ENCODE measurements at regions not wholly inside any gene's neighbourhood (a gene's known extent, or its start where the extent isn't known, plus 50 kb on each side); places are given as distances from the start of the nearest gene placed in this dataset.

DNA sequence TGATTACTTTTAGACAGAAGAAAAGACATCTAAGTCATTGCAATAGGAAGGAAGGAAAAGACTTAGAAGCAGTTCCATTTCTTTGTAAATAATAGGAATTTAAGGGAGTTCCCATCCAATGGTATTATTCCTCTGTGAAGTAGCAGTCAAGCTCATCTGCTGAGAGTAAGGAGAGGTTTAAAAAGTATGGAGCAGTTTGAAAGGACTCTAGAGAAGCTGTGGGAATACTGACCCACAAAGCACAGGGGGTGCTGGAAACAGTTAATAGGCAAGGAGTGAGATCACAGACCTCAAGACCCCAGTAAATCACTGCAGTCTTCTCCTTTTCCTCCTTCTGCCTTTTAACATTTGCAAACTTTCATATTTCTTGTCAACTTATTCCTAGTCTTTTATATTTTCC is 428.5 kb downstream of the ADAMTS20 start:
- in situ Hi-C loops (cut with HindIII; ENCODE audit: low sequenced_read_pairs), result no loop called here

DNA sequence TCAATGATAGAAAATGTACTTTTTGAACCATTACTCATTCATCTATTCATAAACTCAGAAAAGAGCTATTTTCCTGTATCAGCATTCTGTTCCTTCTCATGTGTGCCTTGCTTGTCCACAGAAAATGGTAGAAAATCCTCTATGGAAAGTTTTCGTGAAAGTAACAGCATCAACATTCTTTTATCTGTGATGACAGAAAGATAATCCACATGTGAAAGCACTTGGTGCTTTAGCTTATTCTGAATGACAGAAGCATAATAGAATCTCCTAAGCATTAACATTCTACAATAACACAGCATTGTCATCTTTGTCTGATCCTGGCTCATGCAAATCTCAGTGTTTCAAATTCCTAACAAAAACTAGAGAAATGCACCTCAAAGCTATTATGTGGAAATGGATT is 431.9 kb downstream of the ADAMTS20 start:
- in situ Hi-C loops (cut with HindIII; ENCODE audit: low sequenced_read_pairs), result no loop called here

DNA sequence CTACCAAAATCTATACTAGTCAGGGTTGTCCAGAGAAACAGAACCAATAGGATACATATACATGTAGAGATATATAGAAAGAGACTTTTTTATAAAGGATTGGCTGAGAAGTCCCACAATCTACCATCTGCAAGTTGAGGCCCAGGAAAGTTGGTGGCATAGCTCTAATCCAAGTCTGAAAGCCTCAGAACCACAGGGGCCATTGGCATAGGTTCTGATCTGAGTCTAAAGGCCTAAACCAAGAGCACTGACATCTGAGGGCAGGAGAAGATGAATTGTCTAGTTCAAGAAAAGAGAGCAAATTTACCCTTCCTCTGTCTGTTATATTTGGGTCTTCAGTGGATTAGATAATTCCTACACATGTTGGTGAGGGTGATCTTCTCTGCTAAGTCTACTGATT is 433.1 kb downstream of the ADAMTS20 start:
- in situ Hi-C loops (cut with HindIII; ENCODE audit: low sequenced_read_pairs), result no loop called here

DNA sequence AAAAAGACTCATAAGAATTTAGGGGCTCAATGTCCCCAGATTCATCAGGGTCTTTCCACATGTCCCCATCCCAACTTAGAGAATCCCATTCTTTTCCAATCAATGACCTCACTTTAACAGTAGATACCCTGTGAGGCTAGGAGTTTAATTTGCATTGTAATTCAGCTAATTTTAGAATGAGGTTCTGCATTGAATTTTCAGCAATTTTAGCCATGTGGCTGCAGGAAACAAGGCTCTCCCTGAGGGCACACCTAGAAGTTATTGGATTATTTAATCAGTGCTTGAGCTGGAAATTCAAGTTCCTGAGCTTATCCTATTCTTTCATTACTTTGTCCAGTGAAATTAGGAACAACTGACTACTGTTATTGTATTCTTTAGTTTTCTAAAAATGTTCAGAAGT is 433.8 kb downstream of the ADAMTS20 start:
- in situ Hi-C loops (cut with HindIII; ENCODE audit: low sequenced_read_pairs), result no loop called here

DNA sequence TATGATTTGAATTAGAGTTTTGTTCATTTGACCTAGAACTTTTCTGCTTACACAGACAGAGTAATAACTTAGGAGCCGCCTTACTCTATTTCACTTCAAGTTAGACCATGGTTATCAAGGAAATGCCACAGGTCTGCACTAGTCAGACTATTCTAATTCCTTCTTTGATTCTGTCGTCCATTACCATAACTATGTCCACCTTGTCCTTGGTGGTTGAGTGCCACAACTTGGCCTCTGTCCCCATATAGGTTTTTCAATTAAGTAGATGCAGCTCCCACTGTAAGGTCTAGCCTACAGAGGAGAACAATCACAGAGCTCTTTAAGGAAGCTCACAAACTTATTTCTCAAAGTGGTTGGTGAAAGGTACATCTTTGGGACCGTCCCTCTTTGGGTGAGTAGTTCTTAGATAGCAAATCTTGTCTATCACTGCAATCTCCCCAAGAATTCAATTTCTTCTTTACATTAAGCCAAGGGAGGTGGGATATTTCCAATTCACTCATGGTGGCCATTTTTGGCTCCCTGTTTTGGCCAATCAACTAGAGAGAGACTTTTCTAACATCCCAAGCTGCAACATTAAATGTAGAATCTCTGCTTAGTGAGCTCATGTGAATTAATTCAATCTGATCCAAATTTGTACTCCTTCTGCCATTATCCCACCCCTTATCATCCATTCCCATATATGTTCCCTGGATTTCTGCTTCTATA is 434.6 kb downstream of the ADAMTS20 start:
- in situ Hi-C loops (cut with HindIII; ENCODE audit: low sequenced_read_pairs), result no loop called here

DNA sequence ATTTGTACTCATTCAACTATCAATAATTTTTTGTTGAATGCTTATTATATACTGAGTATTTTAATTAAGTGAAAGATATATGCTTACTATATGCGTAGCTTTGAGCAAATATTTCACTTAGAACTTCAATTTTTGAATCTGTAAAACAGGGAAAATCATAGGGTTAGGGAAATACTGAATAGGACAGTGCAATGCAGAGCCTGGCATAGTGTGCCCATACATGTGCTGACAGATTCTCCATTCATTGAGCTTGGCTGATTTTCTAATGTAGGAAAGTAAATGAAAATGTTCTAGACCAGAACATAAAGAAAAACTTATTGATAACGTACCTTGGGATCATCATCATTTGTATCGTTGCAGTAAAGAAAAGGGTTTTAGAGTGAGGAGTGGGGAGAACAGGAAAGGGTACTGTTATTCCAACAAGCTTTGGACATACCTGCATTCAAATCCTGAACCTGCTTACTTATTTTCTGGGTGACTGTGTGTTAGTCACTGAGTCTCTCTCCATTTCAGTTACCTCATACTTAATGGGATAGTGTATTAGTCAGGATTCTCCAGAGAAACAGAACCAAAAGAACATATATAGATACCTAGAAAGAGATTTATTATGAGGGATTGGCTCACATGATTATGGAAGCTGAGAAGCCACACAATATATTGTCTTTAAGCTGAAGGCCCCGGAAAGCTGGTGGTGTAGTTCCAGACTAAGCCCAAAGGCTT is 436.4 kb downstream of the ADAMTS20 start:
- in situ Hi-C loops (cut with HindIII; ENCODE audit: low sequenced_read_pairs), result no loop called here

DNA sequence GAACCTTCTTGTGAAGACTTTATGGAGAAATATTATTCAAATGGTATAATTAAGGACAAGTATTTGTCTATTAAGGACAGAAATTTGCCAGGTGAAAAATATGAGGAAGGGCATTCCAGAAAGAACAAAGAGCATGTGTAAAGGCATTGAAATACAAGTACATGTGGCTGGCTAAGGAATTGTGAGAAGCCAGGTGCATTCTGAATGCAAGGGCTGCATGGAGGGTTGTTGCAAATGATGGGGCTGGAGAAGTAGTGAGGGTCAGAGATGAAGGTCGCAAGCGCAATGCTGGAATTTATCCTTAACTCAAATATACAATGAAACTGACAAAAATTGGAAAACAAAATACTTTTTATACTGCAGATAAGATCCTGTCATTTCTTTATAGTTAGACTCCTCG is 437.7 kb downstream of the ADAMTS20 start:
- in situ Hi-C loops (cut with HindIII; ENCODE audit: low sequenced_read_pairs), result no loop called here

DNA sequence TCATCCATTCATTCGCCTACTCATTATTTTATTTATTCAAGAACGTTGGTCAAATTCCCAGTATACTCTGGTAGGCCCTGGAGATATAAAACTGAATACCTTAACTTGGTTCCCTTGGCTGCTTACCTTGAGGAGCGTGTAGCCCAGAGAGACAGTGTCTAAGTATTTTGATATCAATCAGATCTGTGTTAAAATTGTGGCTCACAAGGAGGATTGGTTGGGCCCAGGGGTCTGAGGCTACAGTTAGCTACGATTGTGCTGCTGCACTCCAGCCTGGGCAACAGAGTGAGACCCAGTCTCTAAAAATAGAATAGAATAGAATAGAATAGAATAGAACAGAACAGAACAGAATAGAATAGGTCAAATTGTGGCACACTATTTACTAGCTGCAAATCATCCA is 438.4 kb downstream of the ADAMTS20 start:
- in situ Hi-C loops (cut with HindIII; ENCODE audit: low sequenced_read_pairs), result no loop called here

DNA sequence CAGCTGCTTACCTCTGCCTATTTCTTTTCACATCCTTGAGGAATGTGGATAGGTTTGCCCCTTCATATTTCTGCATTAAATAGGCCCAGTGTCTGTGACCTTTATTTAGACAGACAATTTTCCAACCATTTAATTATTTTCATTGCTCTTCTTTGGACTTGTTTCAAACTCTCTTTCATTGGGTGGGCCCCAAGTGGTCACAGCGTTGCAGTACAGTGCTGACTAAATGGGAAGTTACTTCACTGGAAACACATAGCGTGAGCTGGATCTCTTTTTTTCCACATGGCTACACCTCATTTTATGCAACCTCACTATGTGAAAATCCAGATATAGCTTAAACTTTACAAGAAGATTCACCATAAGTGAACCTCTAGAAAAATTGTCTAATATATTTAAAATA is 438.9 kb downstream of the ADAMTS20 start:
- in situ Hi-C loops (cut with HindIII; ENCODE audit: low sequenced_read_pairs), result no loop called here

DNA sequence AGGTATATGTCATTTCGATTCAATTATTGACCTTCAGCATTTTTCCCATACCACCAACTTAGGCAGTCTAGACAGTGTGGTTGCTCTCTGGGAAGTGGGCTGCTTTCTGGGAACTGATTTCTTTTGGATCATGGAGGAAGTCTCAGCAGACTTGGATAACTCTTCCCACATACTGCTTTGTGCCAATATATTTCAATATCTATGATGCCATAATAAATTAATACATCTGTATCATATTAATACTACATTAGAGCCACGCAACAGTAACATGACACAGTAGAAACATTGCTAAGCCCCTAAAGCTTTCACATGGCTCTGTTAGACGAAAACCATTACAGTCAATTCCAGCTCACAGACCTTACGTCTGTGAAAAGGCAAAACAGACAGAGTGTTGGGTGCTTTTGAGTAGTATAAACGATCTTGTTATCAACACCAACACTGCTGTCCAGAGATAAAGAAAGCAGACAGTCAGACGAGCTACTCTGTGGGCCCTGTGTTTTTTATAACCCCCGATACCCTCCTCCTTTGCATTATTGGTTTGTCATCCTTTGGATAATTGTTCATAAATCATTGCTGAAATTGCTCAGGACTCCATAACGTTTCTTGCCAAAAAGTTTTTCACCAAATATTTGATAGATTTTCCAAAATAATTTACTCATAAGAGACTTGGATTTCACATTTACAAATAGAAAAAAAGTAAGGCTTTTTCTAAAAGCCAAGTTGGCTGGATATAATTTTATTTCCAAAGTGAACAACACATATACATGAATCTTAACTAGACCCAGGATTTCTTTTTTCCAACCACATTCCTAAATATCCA is 439.7 kb downstream of the ADAMTS20 start:
- in situ Hi-C loops (cut with HindIII; ENCODE audit: low sequenced_read_pairs), result no loop called here

DNA sequence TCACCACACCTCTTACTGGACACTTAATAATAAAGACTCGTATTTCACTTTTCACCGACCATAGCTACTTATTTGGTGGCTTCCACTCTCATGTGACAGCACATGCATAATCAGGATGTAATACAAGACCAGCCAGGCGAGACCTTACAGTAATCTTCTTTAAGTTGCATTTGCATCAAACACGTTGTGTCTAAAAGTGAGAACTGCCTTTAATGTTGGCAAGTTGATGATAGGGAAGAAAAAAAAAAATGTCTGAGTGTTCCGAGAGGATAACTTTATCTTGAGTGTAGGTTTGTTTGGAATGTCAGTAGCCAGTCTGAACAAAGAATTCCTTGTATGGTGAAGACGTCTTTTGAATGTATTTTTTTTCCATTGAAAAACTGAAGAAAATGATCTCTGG is 440.4 kb downstream of the ADAMTS20 start:
- in situ Hi-C loops (cut with HindIII; ENCODE audit: low sequenced_read_pairs), result no loop called here

DNA sequence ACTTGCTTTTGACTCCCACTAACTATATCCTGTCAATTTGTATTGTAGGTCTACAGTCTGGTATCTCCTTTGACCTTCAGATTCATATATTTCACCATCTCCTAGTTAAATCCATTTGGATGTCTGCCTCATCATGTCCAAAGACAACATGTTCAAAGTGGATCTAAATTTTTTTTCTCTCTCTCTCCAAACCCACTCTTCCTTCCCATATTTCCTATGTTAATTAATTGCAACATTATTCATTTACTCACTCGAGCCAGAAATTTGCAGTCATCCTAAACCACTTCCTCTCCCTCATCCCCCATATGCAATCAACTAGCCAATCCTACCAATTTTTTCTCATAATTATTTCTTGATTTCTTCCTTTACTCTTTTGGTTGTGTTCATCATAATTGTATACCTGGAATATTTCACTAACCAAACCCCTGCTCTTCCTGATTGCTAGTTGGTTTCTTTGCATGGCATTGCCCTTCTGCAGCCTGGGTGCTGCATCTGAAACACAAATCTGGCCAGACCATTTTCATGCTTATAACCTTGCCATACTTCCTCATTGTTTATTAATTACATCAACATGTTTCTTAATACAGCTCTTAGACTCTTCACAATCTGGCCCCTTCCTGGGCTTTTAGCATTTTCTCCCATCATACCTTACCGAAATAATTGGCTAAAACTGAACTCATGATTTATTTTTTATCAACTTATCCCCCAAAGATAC is 442.2 kb downstream of the ADAMTS20 start:
- in situ Hi-C loops (cut with HindIII; ENCODE audit: low sequenced_read_pairs), result no loop called here

DNA sequence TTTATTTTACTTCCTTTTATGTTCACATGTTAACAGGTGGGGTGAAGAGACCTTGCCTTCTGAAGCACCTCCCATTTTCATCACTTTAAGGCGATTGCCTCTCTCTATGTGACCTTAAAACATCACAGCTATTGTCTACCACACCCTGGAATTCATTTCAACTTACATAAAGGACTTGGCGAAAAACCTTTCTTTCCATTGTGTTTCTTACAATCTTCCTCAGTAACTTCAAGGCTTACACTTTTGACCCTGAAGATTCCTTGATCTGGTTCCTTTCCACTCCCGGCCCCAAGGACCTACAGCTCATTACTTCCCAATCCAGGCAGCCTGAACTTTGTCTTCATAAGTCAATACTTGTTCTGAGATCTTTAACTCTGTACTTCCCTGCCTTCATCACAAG is 443.3 kb downstream of the ADAMTS20 start:
- in situ Hi-C loops (cut with HindIII; ENCODE audit: low sequenced_read_pairs), result no loop called here

DNA sequence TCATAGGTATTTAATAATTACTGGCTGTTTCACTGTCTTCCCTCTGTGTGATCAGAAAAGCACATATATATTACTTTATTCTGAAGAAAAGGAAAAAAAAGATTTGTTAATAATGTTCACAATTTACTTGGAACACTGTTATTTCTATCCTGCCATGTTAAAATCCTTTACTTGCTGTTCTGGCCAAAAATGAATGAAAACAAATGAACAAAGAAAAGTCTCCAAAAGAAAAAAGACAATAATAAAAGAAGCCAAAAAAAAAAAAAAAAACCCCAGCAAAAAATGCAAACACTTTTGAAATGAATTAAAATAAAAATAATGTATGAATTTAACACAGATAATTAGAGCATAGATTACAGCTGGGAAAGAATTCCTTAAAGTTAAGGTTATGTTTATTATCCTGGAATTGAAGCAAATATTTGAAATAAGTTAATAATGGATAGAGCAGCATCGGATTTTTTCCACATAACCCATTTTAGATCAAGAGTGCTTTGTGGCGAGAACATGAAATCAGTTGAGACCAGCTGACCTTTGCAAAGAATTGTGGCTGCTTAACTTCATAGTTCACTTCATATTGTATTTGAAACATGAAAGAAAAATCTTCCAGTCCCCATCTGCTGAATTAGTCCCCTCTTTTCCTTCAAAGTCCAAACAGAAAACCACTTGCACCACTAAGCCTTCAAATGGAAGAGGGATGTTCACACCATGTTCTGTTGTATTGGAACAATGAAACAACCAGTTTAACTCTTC is 444.8 kb downstream of the ADAMTS20 start:
- in situ Hi-C loops (cut with HindIII; ENCODE audit: low sequenced_read_pairs), result no loop called here

DNA sequence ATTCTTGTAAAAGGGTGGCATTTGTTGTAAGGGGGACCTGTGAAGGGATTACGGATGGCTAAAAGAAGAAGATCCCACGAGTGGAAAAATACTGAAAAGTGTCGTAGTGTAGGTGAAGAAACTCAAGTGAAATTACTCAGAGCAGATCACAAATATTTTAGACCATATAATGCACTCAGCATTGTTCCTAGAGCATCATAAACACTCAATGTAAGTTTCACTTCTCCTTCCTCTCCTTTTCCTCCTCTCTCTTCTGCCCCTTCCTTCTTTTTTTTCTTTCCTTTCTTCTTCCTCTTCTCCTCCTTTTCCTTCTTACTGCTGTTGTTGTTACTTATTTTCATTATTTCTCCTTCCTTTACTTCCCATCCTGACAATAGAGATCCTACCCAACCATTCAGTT is 445.6 kb downstream of the ADAMTS20 start:
- in situ Hi-C loops (cut with HindIII; ENCODE audit: low sequenced_read_pairs), result no loop called here

DNA sequence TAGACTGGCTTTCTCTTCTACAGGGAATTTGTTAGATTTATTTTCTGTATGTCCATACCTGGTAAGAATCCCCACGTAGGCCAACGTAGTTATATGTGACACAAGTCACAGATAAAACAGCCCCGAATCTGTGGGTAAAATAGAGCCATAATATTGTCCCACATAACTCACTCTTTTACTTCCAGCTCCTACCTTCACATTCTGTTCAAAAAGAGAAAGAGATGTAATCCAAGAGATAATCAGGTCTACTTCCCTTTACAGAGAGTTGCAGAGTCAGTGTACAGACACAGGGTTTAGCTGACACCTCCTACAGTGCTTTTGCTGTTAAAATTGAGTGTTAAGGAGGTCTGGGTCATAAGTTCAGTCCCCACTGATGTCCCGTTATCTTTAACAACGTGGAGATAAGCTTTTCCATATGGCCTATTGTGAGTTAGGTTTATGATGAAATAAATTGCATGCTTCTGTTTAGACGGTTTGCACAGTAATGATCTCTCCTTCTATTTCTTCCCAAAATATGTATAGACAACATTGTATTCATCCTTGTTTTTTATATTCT is 446.5 kb downstream of the ADAMTS20 start:
- in situ Hi-C loops (cut with HindIII; ENCODE audit: low sequenced_read_pairs), result no loop called here

DNA sequence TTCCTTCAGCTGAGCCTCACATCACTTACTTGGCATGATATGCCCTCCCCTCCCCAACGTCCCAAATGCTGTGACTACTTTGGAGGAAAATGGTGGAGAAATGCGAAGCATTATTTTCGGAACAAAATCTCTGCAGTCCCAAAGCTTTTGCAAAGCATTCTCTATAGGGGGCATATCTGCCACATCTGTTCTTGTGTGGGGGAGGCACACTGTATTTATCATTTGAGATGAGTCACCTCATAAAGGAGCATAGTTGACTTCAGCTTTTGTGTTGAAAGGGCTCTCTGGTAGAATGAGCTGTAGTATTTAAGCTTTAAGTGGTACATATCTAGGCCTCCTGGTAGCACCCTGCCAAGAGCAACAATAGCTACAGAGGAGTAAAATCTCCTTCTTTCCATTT is 447.5 kb downstream of the ADAMTS20 start:
- in situ Hi-C loops (cut with HindIII; ENCODE audit: low sequenced_read_pairs), result no loop called here

DNA sequence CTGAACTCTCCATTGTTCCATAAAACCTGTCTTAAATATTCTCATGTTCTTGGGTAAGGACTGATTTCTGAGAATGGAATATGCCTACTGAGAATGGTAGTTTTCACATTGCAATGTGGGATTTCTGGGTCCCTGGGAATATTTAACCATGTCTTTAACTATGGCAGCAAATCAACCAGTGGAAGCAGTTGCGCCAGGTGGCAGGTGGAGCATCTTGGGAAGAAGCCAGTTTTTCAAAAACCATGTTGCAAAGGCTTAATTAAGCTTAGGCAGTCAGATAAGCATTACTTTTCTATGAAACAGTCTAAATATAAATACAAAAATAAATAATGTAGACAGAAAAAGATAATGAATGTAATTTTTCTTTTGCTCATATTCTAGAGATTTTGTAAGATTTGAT is 448.1 kb downstream of the ADAMTS20 start:
- in situ Hi-C loops (cut with HindIII; ENCODE audit: low sequenced_read_pairs), result no loop called here

DNA sequence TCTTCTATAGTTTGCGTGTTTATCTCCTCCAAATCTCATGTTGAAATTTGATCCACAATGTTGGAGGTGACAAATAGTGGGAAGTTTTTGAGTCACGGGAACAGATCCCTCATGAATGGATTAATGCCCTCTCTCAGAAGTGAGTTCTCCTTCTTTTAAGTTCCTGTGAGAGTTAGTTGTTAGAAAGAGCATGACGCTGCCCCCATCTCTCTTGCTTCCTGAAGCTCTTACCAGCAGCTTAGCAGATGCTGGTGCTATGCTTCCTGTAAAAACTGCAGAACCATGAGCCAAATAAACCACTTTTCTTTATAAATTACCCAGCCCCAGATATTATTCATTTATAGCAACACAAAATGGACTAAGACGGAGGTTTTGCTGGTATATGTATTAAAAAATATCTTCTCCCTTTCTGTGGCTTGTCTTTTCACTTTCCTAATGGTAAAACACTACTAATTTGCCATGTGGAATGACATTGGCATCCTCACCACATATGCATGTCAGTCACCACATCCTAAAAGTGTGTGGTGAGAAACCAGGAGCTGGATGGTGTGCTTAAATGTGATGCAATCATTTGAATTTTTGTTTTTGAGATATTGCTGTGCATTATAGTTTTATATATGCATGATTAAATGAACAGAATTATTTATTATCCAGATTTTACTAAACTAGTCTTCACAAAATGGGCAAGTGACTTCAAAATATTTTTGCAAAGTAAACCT is 449.3 kb downstream of the ADAMTS20 start:
- in situ Hi-C loops (cut with HindIII; ENCODE audit: low sequenced_read_pairs), result no loop called here

DNA sequence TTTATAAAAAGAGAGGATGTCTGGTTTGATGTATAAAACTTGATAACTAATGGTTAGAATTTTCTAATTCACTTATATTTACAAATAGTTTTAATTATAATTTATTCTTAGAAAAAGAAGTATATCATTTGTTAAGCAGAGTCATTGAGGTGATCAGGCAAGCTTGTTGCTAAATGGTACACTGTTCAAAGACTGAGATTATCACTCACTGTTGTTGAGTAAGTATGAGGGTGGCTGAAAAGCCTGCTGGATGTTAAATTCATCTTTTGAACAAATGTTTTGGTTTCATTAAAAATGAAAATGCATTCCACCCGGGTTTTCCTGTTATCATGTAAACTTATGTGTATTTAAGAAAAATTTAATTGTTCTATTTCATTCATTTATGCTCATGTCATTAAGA is 451.8 kb downstream of the ADAMTS20 start:
- in situ Hi-C loops (cut with HindIII; ENCODE audit: low sequenced_read_pairs), result no loop called here
